ENCODE measurements at regions not wholly inside any gene's neighbourhood (a gene's known extent, or its start where the extent isn't known, plus 50 kb on each side); places are given as distances from the start of the nearest gene placed in this dataset.

DNA sequence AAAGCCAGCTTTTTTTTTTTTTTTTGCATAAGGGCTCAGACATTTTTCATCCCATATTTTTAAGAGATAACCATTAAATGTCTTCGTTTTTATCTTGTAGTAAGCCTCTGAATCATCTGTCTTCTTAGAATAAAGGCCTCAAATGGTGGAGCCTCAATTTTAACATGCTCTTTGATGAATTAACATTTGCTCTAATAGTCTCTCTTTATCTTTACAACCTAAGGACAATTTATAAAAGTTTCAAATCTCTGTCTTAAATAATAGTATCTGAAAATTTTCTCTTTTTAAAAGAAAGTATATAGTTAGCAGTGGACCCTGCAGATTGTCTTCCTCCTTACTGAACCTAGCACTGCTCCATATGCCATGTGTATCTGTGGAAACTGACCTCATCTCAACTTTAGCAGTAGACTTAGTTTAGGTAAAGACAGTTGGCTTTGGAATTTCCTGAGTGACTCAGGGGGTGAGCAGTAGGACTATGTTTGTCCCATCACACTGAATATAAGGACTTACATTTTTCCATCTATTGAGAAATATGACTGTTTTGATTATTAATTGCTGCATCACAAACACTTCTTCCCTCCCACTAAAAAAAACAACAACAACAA is 1658.0 kb downstream of the STIM2 start:
- H3K27me3 Mint-ChIP-seq = no peaks in the 10 kb centered on the region
- peaks cover 1% of the 10 kb centered on the region for H3K36me3 Mint-ChIP-seq
- CTCF ChIA-PET = no interaction called here
- ATAC-seq (no peak), DNase-seq (no peak)
- no peaks in the 10 kb centered on the region for H3K4me1 Mint-ChIP-seq
- peaks cover 16% of the 10 kb centered on the region for H3K9me3 Mint-ChIP-seq (ENCODE audit: low read depth)
- no peak overlapping the region for H3K27ac Mint-ChIP-seq
- H3K4me3 Mint-ChIP-seq = no peak overlapping the region

DNA sequence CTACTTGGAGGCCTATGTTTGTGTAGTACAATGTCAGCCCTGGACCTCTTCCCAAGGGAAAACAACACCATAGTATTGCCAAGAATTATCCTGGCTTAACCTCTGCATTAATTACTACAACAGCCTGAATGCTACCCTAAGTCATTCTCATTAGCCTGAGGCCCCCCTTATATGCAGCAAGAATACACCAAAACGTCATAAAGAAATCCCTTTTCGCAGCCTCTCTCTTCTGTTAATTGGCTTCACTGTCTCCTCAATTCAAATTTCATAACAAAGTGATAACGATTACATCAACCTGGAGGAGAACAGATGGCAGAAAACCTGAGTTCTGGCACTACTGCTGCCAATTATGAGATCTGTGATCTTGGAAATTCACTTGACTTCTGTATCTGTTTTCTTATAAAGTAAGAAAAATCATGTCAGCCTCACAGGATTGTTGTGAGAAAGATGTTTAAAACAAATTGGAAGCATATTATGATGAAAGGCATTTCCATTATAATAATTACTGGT is 1663.1 kb downstream of the STIM2 start:
- DNase-seq = no peak
- CTCF ChIA-PET = no interaction called here
- no peak overlapping the region for H3K27ac Mint-ChIP-seq

DNA sequence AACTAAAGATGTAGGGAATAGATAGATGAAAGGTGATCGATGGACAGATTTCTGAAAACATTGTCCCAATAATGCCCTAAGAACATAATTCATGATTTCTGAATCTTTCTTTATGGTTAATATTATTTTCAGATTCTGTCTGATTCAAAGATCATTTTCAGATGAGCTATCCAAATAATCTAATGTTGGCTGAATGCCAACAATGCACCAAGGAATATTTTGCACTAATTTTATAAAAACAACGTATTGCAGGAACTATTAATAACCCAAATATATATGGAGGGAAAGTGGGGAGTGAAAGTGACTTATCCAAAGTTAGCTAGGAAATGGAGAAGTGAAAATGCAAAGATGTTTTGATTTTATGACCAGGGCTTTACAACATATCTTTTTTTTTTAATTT is 1675.5 kb downstream of the STIM2 start:
- Mint-ChIP-seq H3K27ac (no peak overlapping the region), H3K27me3 (no peaks in the 10 kb centered on the region), H3K36me3 (no peaks in the 10 kb centered on the region), H3K4me3 (no peak overlapping the region), H3K4me1 (no peaks in the 10 kb centered on the region), H3K9me3 (ENCODE audit: low read depth) (no peaks in the 10 kb centered on the region)
- no peak for ATAC-seq
- CTCF ChIA-PET = no interaction called here
- DNase-seq = no peak

More for the DNA sequence above, 1663.1 kb downstream of the STIM2 start:
- no peaks in the 10 kb centered on the region for H3K36me3 Mint-ChIP-seq
- peaks cover 16% of the 10 kb centered on the region for H3K9me3 Mint-ChIP-seq (ENCODE audit: low read depth)
- H3K27me3 Mint-ChIP-seq = no peaks in the 10 kb centered on the region
- no peak for ATAC-seq
- no peaks in the 10 kb centered on the region for H3K4me1 Mint-ChIP-seq
- no peak overlapping the region for H3K4me3 Mint-ChIP-seq

DNA sequence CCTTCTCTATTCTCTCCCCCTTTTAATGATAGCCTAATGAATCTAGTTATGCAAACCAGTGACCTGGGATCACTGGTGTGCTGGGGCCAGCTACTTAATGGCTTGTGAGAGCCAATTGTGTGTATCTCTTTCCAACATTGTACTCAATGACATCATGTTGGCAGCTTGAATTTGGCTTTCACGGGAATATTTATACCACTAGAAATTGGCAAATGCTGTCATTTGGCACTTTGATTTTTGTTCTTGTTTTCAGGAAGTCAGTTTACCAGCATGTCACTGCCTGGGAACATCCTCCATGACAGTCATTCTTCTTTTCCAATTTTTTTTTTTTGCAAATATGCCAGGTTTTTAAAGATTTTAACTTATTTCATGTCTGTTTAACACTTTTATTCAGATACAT is 1685.3 kb downstream of the STIM2 start:
- no peak for ATAC-seq
- Mint-ChIP-seq H3K4me1 (no peaks in the 10 kb centered on the region), H3K9me3 (ENCODE audit: low read depth) (no peaks in the 10 kb centered on the region), H3K27ac (no peak overlapping the region), H3K36me3 (no peaks in the 10 kb centered on the region), H3K27me3 (no peaks in the 10 kb centered on the region), H3K4me3 (no peak overlapping the region)
- no peak for DNase-seq
- CTCF ChIA-PET = interaction anchor here (0.6 kb wide), 1 partner anchor 115 kb away, joined by 3 read pairs; no protein-coding TSS in a partner anchor

DNA sequence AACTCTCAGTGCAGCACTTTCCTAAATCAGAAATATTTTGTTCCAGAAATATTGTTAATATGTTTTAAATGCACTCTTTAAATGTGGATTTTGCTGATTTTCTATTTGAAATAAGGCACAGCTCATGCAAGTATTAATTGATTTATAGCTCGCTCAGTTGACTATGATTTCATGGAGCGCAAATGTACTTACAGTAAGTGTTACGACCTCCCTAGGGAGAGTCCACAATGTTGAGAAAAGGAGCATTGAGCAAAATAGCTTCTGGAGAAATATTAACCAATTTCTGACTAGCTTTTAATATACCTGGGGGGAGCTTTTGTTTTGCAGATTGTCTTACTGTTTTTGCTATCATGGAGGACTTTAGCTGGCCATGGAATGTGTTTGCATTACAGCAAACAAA is 1687.5 kb downstream of the STIM2 start:
- H3K27me3 Mint-ChIP-seq = no peaks in the 10 kb centered on the region
- no peaks in the 10 kb centered on the region for H3K36me3 Mint-ChIP-seq
- DNase-seq (no peak), ATAC-seq (no peak)
- H3K9me3 Mint-ChIP-seq (ENCODE audit: low read depth) = no peaks in the 10 kb centered on the region
- CTCF ChIA-PET = no interaction called here
- H3K27ac Mint-ChIP-seq = no peak overlapping the region
- H3K4me1 Mint-ChIP-seq = no peaks in the 10 kb centered on the region
- no peak overlapping the region for H3K4me3 Mint-ChIP-seq

DNA sequence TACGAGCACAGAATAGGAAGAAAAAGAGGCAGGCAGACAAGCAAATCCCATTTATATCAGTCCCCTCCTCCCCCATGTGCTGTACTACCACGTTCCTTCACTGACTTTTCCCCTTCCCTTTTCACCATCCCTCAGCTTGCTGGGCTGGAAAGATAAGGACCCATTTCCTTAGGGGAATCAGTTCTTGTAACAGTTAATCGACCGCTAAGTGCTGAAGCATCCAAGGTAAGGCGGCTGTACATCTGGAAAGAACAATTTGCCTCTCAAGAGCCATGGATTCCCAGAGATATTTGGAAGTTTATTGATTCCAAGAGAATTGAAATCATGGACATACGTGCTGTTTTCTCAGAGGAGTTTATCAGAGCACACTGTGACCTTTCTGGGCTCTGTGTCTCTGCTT is 1688.0 kb downstream of the STIM2 start:
- Mint-ChIP-seq H3K27me3 (no peaks in the 10 kb centered on the region), H3K4me3 (no peak overlapping the region), H3K4me1 (no peaks in the 10 kb centered on the region), H3K27ac (no peak overlapping the region), H3K9me3 (ENCODE audit: low read depth) (peaks cover 2% of the 10 kb centered on the region), H3K36me3 (no peaks in the 10 kb centered on the region)
- no peak for DNase-seq
- CTCF ChIA-PET = no interaction called here
- no peak for ATAC-seq

DNA sequence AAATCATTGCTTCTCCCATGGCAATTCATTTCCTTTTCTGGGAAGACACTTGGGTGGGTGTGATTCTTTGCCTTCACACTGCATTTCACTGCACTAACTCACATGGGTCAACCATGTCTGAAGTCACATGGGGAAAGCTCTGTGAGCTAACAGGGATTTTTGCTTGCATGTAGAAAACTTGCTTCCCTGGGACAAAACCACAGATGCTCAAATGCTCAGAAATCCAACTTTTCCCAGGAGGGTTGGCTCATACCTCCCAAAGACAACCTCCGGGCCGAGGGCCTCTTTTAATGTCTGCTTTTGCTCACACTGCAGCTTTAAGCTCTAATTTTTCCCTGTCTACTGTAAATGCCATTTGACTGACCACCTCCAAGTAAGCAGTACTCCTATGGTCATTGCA is 1695.2 kb downstream of the STIM2 start:
- no peaks in the 10 kb centered on the region for H3K36me3 Mint-ChIP-seq
- ATAC-seq (no peak), DNase-seq (no peak)
- CTCF ChIA-PET = no interaction called here
- H3K9me3 Mint-ChIP-seq (ENCODE audit: low read depth) = peaks cover 14% of the 10 kb centered on the region
- no peaks in the 10 kb centered on the region for H3K4me1 Mint-ChIP-seq
- H3K27me3 Mint-ChIP-seq = no peaks in the 10 kb centered on the region
- no peak overlapping the region for H3K4me3 Mint-ChIP-seq
- H3K27ac Mint-ChIP-seq = no peak overlapping the region

DNA sequence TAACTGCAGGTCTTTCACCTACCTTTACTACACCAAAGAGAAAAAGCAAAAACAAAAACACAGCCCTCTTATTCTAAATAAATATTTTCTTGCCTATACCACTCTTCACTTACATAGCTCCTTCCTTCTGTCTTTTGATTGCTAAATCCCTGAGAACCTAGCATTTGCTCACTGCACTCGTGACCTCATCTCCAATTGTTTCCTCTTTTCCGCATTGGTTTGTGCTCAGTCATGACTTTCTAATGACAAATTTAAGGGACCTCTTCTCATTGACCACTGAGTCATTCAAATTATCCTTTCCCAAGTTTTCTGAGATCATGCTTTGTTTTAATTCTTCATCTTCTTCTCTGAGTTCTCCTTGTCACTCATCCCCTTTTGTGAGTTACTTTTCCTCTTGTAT is 1697.1 kb downstream of the STIM2 start:
- Mint-ChIP-seq H3K9me3 (ENCODE audit: low read depth) (peaks cover 16% of the 10 kb centered on the region), H3K36me3 (no peaks in the 10 kb centered on the region), H3K27ac (no peak overlapping the region), H3K4me1 (no peaks in the 10 kb centered on the region), H3K4me3 (no peak overlapping the region), H3K27me3 (no peaks in the 10 kb centered on the region)
- ATAC-seq (no peak), DNase-seq (no peak)
- CTCF ChIA-PET = no interaction called here

DNA sequence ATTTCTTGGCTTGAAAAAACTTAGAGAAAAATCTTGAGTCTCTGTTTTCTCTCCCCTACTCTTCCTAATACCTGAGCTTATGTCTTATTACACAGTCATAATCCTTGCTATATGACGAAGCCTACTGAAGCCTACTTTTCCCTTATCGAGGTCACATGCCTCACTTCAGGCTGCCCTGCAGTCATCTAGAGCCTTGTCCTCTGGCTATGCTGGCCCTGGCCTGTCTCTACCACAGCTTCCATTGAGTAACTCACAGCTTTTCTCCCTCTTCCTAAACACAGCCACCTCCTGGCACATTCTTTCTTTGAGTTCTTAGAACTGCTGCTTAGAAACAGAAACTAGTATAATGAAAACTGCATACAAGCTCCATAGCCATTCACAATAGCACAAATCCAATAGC is 1698.3 kb downstream of the STIM2 start:
- CTCF ChIA-PET = no interaction called here
- no peak overlapping the region for H3K4me3 Mint-ChIP-seq
- no peaks in the 10 kb centered on the region for H3K4me1 Mint-ChIP-seq
- no peak for ATAC-seq
- DNase-seq = no peak
- peaks cover 12% of the 10 kb centered on the region for H3K9me3 Mint-ChIP-seq (ENCODE audit: low read depth)
- H3K36me3 Mint-ChIP-seq = no peaks in the 10 kb centered on the region
- no peaks in the 10 kb centered on the region for H3K27me3 Mint-ChIP-seq
- no peak overlapping the region for H3K27ac Mint-ChIP-seq

DNA sequence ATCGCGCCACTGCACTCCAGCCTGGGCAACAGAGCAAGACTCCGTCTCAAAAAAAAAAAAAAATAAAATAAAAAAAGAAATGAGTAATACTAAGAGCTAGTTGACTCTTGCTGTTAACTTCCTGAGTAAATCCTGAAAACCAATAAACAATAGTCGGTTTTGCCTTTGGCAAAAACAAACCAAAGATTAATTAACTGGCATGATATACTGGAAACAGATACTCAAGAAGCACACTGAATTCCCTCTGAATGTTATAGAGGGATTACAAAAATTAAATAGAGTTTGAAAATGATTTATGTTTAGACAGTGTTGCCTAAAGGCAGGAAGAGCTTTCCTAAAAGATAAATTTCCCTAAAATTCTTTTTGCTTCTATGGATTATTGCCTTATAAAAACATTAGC is 1702.3 kb downstream of the STIM2 start:
- CTCF ChIA-PET = no interaction called here
- no peaks in the 10 kb centered on the region for H3K4me1 Mint-ChIP-seq
- H3K27ac Mint-ChIP-seq = no peak overlapping the region
- peaks cover 11% of the 10 kb centered on the region for H3K9me3 Mint-ChIP-seq (ENCODE audit: low read depth)
- no peaks in the 10 kb centered on the region for H3K36me3 Mint-ChIP-seq
- no peaks in the 10 kb centered on the region for H3K27me3 Mint-ChIP-seq
- H3K4me3 Mint-ChIP-seq = no peak overlapping the region
- no peak for DNase-seq
- no peak for ATAC-seq

DNA sequence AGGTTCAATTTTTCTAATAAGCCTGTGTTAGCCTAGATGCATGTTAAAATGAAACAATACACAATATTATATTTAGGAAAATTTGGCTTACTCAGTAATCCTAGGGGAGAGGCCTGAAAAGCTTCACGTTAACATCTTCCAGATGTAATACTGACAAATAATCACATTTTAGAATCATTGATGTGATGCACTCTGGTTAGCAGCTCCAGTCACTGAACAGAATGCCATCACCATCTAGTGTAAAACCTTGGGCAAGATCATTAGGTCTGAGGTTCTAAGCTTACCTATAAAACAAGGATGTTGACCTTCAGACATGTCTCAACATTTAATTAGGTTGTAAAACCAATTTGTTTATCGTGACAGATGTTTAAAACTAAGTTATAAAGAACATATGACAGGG is 1704.8 kb downstream of the STIM2 start:
- no peaks in the 10 kb centered on the region for H3K27me3 Mint-ChIP-seq

DNA sequence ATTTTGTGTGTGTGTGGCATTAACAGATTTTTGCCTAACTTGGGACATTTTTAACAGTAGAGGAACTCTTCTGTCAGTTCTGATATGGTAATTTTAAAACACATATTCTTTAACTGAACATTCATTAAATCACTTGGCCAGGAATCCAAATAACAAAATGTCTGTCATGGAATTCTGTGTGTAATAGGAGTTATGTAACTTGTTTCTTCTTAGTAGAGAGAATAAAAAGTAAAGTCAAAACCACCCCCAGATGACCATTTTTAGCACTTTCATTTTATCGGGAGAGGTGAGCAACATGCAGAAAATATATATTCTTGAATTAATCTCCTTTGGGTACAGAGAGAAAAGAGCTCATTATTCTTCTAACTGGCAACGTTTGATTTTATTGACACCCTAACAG is 1740.3 kb downstream of the STIM2 start:
- Mint-ChIP-seq H3K4me3 (no peak overlapping the region), H3K4me1 (no peaks in the 10 kb centered on the region), H3K27ac (no peak overlapping the region), H3K9me3 (ENCODE audit: low read depth) (peaks cover 12% of the 10 kb centered on the region), H3K36me3 (no peaks in the 10 kb centered on the region), H3K27me3 (no peaks in the 10 kb centered on the region)
- ATAC-seq = no peak
- no peak for DNase-seq
- CTCF ChIA-PET = no interaction called here

More for the DNA sequence above, 1704.8 kb downstream of the STIM2 start:
- CTCF ChIA-PET = no interaction called here
- no peak overlapping the region for H3K4me3 Mint-ChIP-seq
- H3K9me3 Mint-ChIP-seq (ENCODE audit: low read depth) = peaks cover 9% of the 10 kb centered on the region
- DNase-seq (no peak), ATAC-seq (no peak)
- no peak overlapping the region for H3K27ac Mint-ChIP-seq
- H3K36me3 Mint-ChIP-seq = no peaks in the 10 kb centered on the region
- H3K4me1 Mint-ChIP-seq = no peaks in the 10 kb centered on the region

DNA sequence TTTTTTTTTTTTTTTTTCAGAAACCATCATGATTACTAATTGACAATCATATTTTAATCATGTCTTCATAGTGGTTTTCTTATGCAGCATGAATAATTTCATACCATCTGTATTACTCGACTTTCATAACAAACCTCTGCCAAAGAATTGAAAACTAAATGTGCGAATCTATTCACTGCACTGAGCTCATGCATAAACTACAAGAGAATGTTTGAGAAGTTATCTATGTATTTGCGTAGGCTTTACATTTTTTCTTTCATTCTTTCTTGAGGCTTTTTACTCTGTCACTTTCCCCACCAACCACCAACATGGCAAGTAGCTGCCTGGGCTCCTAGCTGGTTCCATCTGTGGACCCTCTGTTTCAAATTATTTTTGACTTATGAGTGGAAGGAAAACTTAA is 1761.0 kb downstream of the STIM2 start:
- no peaks in the 10 kb centered on the region for H3K36me3 Mint-ChIP-seq
- no peak overlapping the region for H3K4me3 Mint-ChIP-seq
- H3K4me1 Mint-ChIP-seq = no peaks in the 10 kb centered on the region
- CTCF ChIA-PET = no interaction called here
- H3K27ac Mint-ChIP-seq = no peak overlapping the region
- no peak for DNase-seq
- no peak for ATAC-seq
- H3K9me3 Mint-ChIP-seq (ENCODE audit: low read depth) = peaks cover 10% of the 10 kb centered on the region
- H3K27me3 Mint-ChIP-seq = no peaks in the 10 kb centered on the region

DNA sequence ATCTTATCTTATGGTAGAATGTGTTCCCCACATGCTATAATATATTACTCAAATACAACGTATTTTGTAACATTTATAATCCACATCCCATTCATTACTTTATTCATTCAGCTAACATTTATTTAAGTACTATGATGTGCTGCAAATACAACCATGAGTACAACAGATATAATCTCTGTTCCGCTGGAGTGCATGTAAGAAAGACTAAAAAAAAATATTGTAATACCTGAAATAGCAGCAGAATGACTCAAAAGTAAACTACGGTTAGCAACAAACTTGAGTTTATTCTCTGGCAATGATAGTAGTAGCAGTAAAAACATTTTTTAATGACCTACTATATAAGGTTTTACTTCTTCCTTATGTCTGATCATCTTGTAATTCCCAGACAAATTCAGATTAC is 1776.3 kb downstream of the STIM2 start:
- CTCF ChIA-PET = no interaction called here
- Mint-ChIP-seq H3K4me1 (no peaks in the 10 kb centered on the region), H3K27ac (no peak overlapping the region)

DNA sequence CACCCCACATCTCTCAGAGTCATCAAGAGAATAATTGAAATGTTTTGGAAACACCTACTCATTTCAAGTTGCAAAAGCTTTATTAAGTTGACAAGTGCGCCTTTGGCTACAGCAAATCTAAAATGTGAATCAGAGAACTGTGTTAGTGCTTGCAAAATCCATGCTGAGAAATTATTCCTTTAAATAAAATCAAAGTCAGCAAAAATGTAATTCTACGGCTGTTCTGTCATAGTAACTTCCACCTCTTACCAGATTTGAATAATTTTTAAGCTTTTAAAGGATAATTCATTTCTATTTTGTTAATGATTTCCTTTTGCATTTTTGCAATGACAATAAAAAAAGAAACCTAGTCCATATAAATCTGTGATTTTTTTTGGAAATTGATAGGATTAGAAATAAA is 1779.1 kb downstream of the STIM2 start:
- ATAC-seq (no peak), DNase-seq (no peak)
- Mint-ChIP-seq H3K27ac (no peak overlapping the region), H3K36me3 (no peaks in the 10 kb centered on the region), H3K4me1 (no peaks in the 10 kb centered on the region), H3K4me3 (no peak overlapping the region), H3K27me3 (no peaks in the 10 kb centered on the region), H3K9me3 (ENCODE audit: low read depth) (peaks cover 3% of the 10 kb centered on the region)
- CTCF ChIA-PET = no interaction called here

More for the DNA sequence above, 1776.3 kb downstream of the STIM2 start:
- no peak for ATAC-seq
- H3K27me3 Mint-ChIP-seq = no peaks in the 10 kb centered on the region
- peaks cover 6% of the 10 kb centered on the region for H3K9me3 Mint-ChIP-seq (ENCODE audit: low read depth)
- H3K4me3 Mint-ChIP-seq = no peak overlapping the region
- H3K36me3 Mint-ChIP-seq = no peaks in the 10 kb centered on the region
- DNase-seq = no peak
